Subcutaneous abdominal adipose tissue (tissue), 5 donors: ENCODE measurements at regions not wholly inside any gene's neighbourhood (a gene's known extent, or its start where the extent isn't known, plus 50 kb on each side); places are given as distances from the start of the nearest gene placed in this dataset.
A peak's percentile ranks its signal among the peaks of the same experiment; 100 is the strongest.

Experiments used
- H3K27ac ChIP-seq: one replicate; pipeline ENCODE4 v1.7.0; 2013; ENCODE audit warnings: low read depth, mild to moderate bottlenecking, inconsistent platforms, low read length, moderate library complexity
- H3K27me3 ChIP-seq, 5 donors: one replicate each; pipeline ENCODE4 v1.7.0; 2013; ENCODE audit warnings: low read length in 5 of 5, inconsistent platforms in 1 of 5; ENCODE audit not compliant: control insufficient read depth in 5 of 5, insufficient read depth in 4 of 5
- H3K36me3 ChIP-seq, 5 donors: one replicate each; pipeline ENCODE4 v1.7.0; 2013; ENCODE audit warnings: low read length in 5 of 5; ENCODE audit not compliant: control insufficient read depth in 5 of 5, insufficient read depth in 5 of 5
- H3K4me1 ChIP-seq, 5 donors: one replicate each; pipeline ENCODE4 v1.7.0; 2013; ENCODE audit warnings: low read length in 5 of 5, mild to moderate bottlenecking in 3 of 5, moderate library complexity in 1 of 5; ENCODE audit not compliant: control insufficient read depth in 5 of 5, insufficient read depth in 5 of 5
- H3K4me3 ChIP-seq, 5 donors: one replicate each; pipeline ENCODE4 v1.7.0; 2013; ENCODE audit warnings: low read length in 5 of 5, low read depth in 1 of 5
- H3K9ac ChIP-seq, 5 donors: one replicate each; pipeline ENCODE4 v1.7.0; 2013; ENCODE audit warnings: low read length in 5 of 5, mild to moderate bottlenecking in 4 of 5, moderate library complexity in 3 of 5
- H3K9me3 ChIP-seq, 5 donors: one replicate each; pipeline ENCODE4 v1.7.0; 2013; ENCODE audit warnings: low read length in 5 of 5; ENCODE audit not compliant: control insufficient read depth in 5 of 5
- donor health status: healthy.
- donor health status: healthy.
- donor health status: healthy.
- donor health status: healthy.
- donor health status: healthy.

DNA sequence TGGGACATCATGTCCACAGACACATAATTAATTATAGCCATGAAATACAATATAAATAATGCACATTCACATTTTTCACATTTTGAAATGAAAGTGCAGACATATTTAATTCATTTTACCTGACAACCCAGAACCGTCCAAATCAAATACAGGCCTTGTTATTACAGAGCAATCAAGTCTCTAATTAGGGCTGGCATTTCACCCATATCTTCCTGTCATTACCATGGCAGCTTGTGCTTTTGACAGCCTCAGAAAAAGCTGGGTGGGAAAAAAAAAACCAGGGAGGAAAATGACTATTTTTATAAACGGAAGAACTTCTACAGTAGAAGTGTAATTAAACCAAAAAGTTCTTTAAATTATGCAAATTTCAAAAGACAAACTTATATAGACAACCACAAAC lies 436.4 kb downstream of the FBXO15 start:
- Histone ChIP-seq H3K9me3 (peaks cover 0 to 5% (median 0%) of the 10 kb centered on the region in 5 donors), H3K27me3 (no peaks in the 10 kb centered on the region), H3K4me1 (no peaks in the 10 kb centered on the region), H3K4me3 (no peak overlapping the region), H3K27ac (no peak overlapping the region), H3K9ac (no peak overlapping the region), H3K36me3 (no peaks in the 10 kb centered on the region)

DNA sequence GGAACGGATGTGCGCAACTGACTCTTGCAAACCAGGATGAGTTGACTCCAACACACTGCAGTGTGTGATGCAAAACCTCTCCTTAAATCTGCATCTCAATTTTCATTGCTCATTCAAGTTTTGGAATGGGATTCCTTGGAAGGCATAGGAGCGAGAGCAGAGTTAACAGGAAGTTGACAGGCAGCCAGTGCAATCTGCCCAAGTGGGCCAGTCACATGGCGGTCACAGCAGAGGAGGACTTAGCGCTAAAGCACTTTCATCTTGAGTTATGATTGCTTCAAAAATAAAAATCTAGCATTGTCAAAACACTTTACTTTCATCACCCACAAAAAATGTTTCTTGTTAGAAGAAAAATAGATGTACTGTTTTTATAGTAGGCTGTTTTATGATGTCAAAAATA lies 439.0 kb downstream of the FBXO15 start:
- H3K9ac ChIP-seq, result no peak overlapping the region

DNA sequence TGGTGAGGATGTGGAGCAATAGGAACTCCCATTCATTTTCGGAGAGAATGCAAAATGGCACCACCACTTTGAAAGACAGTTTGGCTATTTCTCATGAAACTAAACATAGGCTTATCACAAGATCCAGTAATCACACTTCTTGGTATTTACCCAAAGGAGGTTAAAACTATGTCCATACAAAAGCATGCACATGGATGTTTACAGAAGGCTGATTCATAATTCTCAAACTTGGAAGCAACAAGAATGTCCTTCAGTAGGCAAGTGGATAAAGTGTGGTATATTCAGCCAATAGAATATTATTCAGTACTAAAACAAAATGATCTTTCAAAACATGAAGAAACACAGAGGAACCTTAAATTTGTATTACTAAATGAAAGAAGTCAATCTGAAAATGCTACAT lies 440.6 kb downstream of the FBXO15 start:
- no peaks in the 10 kb centered on the region for H3K27me3 ChIP-seq
- no peaks in the 10 kb centered on the region for H3K36me3 ChIP-seq
- H3K4me3 ChIP-seq, result no peak overlapping the region
- H3K9ac ChIP-seq, result no peak overlapping the region
- H3K9me3 ChIP-seq, result peaks cover 0 to 5% (median 0%) of the 10 kb centered on the region in 5 donors
- H3K4me1 ChIP-seq, result peaks cover 0 to 2% (median 0%) of the 10 kb centered on the region in 5 donors
- no peak overlapping the region for H3K27ac ChIP-seq

More for the DNA sequence above, 439.0 kb downstream of the FBXO15 start:
- no peak overlapping the region for H3K27ac ChIP-seq
- peaks cover 0 to 5% (median 0%) of the 10 kb centered on the region in 5 donors for H3K9me3 ChIP-seq
- H3K4me3 ChIP-seq, result no peak overlapping the region
- no peaks in the 10 kb centered on the region for H3K36me3 ChIP-seq
- H3K27me3 ChIP-seq, result no peaks in the 10 kb centered on the region
- no peaks in the 10 kb centered on the region for H3K4me1 ChIP-seq

DNA sequence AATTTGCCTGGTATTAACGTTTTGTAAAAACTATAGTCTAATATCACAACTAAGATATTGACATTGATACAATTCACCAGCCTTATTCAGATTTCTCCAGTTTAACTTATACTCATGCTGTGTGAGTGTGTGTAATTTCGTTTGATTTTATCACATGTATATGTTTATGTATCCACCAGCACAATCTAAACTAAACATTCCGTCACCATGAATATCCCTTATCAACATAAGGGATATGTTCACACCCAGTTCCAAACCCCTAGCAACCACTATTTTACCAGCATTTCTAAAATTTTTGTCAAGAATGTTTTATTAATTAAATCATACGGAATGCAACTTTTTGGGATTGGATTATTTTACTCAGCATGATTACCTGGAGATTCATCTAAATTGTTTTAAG lies 450.3 kb downstream of the FBXO15 start:
- no peaks in the 10 kb centered on the region for H3K36me3 ChIP-seq
- H3K27ac ChIP-seq, result no peak overlapping the region
- H3K9ac ChIP-seq, result no peak overlapping the region
- peaks cover 0 to 5% (median 0%) of the 10 kb centered on the region in 5 donors for H3K4me1 ChIP-seq
- H3K27me3 ChIP-seq, result no peaks in the 10 kb centered on the region
- H3K9me3 ChIP-seq, result no peaks in the 10 kb centered on the region
- H3K4me3 ChIP-seq, result no peak overlapping the region

DNA sequence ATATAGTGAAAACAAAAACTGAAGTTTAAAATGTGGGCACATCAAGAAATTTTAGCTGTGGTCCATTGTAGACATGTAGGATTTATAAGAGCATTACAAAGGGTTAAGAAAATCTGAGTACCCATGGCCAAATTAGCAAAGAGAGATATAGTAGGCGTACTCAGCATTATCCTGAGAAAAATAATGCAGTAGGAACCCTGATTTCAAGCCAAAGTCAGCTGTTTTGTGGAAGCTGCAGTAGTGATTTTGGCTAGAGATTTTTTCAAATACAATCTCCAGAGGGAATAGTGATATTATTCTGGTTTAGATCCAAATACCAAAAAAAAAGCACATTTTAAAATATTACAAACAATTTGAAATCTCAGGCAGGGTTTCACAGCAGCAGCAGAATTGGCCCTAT lies 450.9 kb downstream of the FBXO15 start:
- H3K9ac ChIP-seq, result no peak overlapping the region

DNA sequence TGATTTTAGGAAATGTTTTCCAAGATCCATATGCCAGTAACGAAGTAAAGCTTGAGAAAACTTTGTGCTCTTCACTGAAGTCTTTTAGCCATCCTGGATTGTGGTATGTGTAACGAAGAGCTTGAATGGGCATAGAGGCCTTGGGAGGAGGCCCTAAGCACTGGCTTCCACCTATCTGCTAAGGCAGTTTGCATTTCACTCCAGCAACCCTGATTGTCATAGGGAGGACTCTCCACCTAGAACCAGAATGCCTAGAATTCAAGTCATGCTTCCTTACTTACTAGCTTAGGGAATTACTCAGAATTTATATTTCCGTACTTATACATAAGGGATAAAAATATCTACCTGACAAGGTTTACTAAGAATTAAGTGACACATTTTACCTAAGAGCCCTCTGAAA lies 451.5 kb downstream of the FBXO15 start:
- H3K9ac ChIP-seq, result no peak overlapping the region
- no peaks in the 10 kb centered on the region for H3K9me3 ChIP-seq
- no peak overlapping the region for H3K27ac ChIP-seq
- no peak overlapping the region for H3K4me3 ChIP-seq
- peaks cover 0 to 6% (median 0%) of the 10 kb centered on the region in 5 donors for H3K4me1 ChIP-seq
- H3K36me3 ChIP-seq, result no peaks in the 10 kb centered on the region
- peaks cover 0 to 4% (median 0%) of the 10 kb centered on the region in 5 donors for H3K27me3 ChIP-seq

More for the DNA sequence above, 450.9 kb downstream of the FBXO15 start:
- Histone ChIP-seq H3K4me3 (no peak overlapping the region), H3K27me3 (peaks cover 0 to under 1% (median 0%) of the 10 kb centered on the region in 5 donors), H3K36me3 (no peaks in the 10 kb centered on the region), H3K27ac (no peak overlapping the region), H3K9me3 (no peaks in the 10 kb centered on the region), H3K4me1 (peaks cover 0 to 5% (median 0%) of the 10 kb centered on the region in 5 donors)

DNA sequence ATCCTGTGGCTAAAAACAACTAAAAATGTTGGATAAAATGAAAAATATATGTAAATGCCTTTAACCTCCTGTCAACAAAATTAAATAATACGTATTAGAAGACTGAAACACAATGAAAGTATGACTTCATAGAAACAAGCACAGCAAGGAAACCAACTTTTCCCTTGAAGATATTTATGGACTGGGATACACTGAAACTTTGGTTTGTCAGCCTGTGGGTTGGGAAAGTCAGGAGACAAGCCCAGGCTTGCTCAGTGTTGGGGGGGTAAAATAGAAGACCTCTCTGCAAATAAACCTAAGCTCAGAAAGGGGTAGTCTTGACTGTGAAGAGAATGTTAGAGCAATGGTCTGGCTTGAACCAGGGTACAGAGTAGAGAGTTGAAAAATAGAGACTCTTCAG lies 454.5 kb downstream of the FBXO15 start:
- Histone ChIP-seq H3K27me3 (peaks cover 0 to 4% (median 0%) of the 10 kb centered on the region in 5 donors), H3K9ac (no peak overlapping the region), H3K36me3 (no peaks in the 10 kb centered on the region), H3K4me3 (no peak overlapping the region), H3K27ac (no peak overlapping the region), H3K9me3 (no peaks in the 10 kb centered on the region), H3K4me1 (peaks cover 0 to 8% (median 5%) of the 10 kb centered on the region in 5 donors)

DNA sequence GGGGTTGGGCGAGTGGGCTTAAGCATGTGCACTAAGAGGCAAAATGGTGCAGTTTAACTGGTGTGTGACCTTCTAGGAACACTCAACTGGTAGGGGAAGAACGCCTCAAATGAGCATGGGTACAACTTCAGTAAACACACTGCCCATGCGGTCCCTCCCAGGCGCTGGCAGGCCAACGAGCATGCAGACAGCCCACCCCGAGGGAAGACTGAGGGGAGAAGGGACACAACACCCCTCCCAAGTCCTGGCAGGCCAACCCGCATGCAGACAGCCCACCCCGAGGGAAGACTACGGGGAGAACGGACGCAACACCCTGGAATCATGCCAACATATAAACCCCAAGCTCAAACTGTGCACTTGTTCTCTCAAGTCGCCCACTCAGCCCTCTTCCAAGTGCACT lies 456.0 kb downstream of the FBXO15 start:
- H3K4me1 ChIP-seq, result peaks cover 0 to 8% (median 1%) of the 10 kb centered on the region in 5 donors
- no peak overlapping the region for H3K9ac ChIP-seq
- H3K4me3 ChIP-seq, result peak overlapping the region in 2 of 5 donors; percentile 43 to 45
- H3K9me3 ChIP-seq, result no peaks in the 10 kb centered on the region
- peak overlapping the region; percentile 64 for H3K27ac ChIP-seq
- H3K27me3 ChIP-seq, result peaks cover 0 to 4% (median 0%) of the 10 kb centered on the region in 5 donors
- H3K36me3 ChIP-seq, result no peaks in the 10 kb centered on the region

DNA sequence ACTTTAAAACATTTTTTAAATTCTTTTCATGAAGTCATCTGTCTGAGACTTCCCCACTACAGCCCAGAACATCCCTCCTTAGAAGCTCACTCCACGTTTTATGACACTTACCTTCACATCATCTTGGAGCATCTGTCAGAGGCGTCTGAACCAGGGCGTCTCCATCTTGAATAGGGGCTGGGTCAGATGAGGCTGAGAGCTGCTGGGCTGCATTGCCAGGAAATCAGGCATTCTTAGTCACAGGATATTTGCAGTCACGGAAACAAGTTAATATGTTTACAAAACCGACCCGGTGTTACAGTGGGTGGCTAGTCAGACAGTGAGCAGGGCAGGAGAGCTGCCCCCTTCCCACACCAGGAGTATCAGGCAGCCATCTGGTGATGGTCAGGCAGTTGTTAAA lies 456.5 kb downstream of the FBXO15 start:
- H3K27ac ChIP-seq, result peak overlapping the region; percentile 64
- peaks cover 0 to 8% (median 0%) of the 10 kb centered on the region in 5 donors for H3K4me1 ChIP-seq
- H3K4me3 ChIP-seq, result peak overlapping the region in 3 of 5 donors; percentile 12 to 50 (median 45)
- no peaks in the 10 kb centered on the region for H3K36me3 ChIP-seq
- no peaks in the 10 kb centered on the region for H3K9me3 ChIP-seq
- peaks cover 0 to 4% (median 0%) of the 10 kb centered on the region in 5 donors for H3K27me3 ChIP-seq
- H3K9ac ChIP-seq, result no peak overlapping the region

DNA sequence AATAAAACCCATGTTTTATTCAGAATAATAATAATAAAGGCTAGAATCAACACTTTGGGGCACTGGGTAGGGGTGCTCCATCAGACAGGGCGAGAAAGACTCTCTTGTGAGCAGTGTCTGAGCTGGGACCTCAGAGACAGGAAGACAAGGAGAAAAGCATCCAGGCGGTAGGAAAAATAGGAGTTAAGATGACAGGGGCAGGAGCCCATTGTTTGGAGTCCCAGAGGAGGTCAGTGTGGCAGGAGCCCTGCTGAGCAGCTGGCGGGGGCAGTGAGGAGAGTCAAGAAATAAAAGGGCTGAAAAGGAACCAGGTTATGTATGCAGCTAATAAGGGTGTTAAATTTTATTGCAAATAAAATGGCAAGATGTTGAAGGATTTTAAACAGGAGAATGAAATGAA lies 457.4 kb downstream of the FBXO15 start:
- peaks cover 0 to 4% (median 0%) of the 10 kb centered on the region in 5 donors for H3K27me3 ChIP-seq
- H3K4me3 ChIP-seq, result peak overlapping the region in 3 of 5 donors; percentile 12 to 50 (median 45)
- peak overlapping the region; percentile 64 for H3K27ac ChIP-seq
- peaks cover 0 to 8% (median 0%) of the 10 kb centered on the region in 5 donors for H3K4me1 ChIP-seq
- no peak overlapping the region for H3K9ac ChIP-seq
- H3K36me3 ChIP-seq, result no peaks in the 10 kb centered on the region
- no peaks in the 10 kb centered on the region for H3K9me3 ChIP-seq
